ENCODE measurements at regions not wholly inside any gene's neighbourhood (a gene's known extent, or its start where the extent isn't known, plus 50 kb on each side); places are given as distances from the start of the nearest gene placed in this dataset.

- no peak for DNase-seq
Observed at GRCh38 chr1:55839221-55839620, 624.1 kb upstream of the USP24 start.

- no peak for DNase-seq
Observed at GRCh38 chr1:55836086-55836485, 620.9 kb upstream of the USP24 start.

- DNase-seq: no peak
Observed at GRCh38 chr1:55833529-55834091, 618.4 kb upstream of the USP24 start.

GRCh38 chr1:55831759-55832158 is 616.6 kb upstream of the USP24 start:
- no peak for DNase-seq

- DNase-seq: no peak
Observed at GRCh38 chr1:55828044-55828443, 612.9 kb upstream of the USP24 start.

GRCh38 chr1:55827350-55827749 is 612.2 kb upstream of the USP24 start:
- no peak for DNase-seq

- DNase-seq: no peak
Observed at GRCh38 chr1:55826381-55827080, 611.4 kb upstream of the USP24 start.

GRCh38 chr1:55825461-55825860 is 610.3 kb upstream of the USP24 start:
- DNase-seq: no peak

- no peak for DNase-seq
Observed at GRCh38 chr1:55824251-55824640, 609.1 kb upstream of the USP24 start.

GRCh38 chr1:55823541-55824250 is 608.5 kb upstream of the USP24 start:
- no peak for DNase-seq

GRCh38 chr1:55822891-55823290 is 607.7 kb upstream of the USP24 start:
- no peak for DNase-seq

- DNase-seq: no peak
Observed at GRCh38 chr1:55821234-55821633, 606.1 kb upstream of the USP24 start.

GRCh38 chr1:55820501-55820900 is 605.3 kb upstream of the USP24 start:
- no peak for DNase-seq

- no peak for DNase-seq
Observed at GRCh38 chr1:55819011-55819410, 603.8 kb upstream of the USP24 start.

- no peak for DNase-seq
Observed at GRCh38 chr1:55816456-55817426, 601.6 kb upstream of the USP24 start.

GRCh38 chr1:55815745-55816455 is 600.7 kb upstream of the USP24 start:
- DNase-seq: no peak

- no peak for DNase-seq
Observed at GRCh38 chr1:55814967-55815366, 599.8 kb upstream of the USP24 start.

- DNase-seq: no peak
Observed at GRCh38 chr1:55813618-55814017, 598.5 kb upstream of the USP24 start.

- no peak for DNase-seq
Observed at GRCh38 chr1:55812281-55812680, 597.1 kb upstream of the USP24 start.

GRCh38 chr1:55808263-55808662 is 593.1 kb upstream of the USP24 start:
- DNase-seq: no peak

- no peak for DNase-seq
Observed at GRCh38 chr1:55803429-55803828, 588.3 kb upstream of the USP24 start.

GRCh38 chr1:55801481-55801880 is 586.3 kb upstream of the USP24 start:
- no peak for DNase-seq

- DNase-seq: no peak
Observed at GRCh38 chr1:55800503-55800902, 585.3 kb upstream of the USP24 start.

All from NK-92 treated with Interleukin-12 subunit alpha and Interleukin-12 subunit beta, amount 100 ng/mL, for 24 hours (cell line).